ENCODE measurements at regions not wholly inside any gene's neighbourhood (a gene's known extent, or its start where the extent isn't known, plus 50 kb on each side); places are given as distances from the start of the nearest gene placed in this dataset.
"Not testable (repeated sequence)": the region's sequence is repeated elsewhere in the genome, so short reads cannot be mapped to it uniquely, and the experiment has no call there.

DNA sequence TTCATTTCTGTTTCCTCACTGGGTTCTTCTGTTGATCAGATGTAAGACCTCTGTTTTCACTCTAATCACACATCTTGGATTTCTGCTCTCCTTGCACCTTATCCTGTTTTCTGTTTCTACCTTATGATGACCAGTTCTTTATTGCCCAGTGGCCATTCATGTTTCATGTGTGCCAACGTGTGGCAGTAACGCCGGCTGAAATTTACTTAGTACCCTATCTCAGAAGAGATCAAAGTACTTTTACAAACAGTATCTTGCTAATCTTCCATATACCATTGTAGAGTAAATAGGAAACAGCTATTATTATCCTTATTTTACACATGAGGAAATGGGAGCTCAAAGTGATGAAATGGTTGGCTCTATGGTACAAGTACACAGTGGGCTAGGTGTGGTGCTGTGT, 74.0 kb downstream of the GATA3 start:
- DNase-seq, result no peak

DNA sequence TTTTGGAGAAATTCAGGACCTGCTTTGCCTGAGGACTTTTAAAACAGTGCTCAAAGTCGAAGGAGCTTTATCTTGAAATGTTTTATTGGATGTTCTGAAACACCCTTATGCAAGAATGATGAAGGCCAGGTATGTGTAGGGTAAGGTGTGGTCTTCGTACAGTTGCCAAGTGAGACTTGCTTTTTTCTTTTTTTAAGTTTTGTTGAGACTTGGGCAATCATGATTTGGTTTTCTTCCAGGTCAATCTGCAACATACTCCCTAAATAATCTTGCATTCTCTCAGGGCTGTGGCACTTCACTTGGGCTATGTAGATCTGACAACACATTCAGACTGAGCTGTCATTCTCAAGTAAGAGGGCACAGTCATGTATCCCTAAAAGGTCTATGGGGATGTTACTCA, 75.0 kb downstream of the GATA3 start:
- DNase-seq, result no peak

DNA sequence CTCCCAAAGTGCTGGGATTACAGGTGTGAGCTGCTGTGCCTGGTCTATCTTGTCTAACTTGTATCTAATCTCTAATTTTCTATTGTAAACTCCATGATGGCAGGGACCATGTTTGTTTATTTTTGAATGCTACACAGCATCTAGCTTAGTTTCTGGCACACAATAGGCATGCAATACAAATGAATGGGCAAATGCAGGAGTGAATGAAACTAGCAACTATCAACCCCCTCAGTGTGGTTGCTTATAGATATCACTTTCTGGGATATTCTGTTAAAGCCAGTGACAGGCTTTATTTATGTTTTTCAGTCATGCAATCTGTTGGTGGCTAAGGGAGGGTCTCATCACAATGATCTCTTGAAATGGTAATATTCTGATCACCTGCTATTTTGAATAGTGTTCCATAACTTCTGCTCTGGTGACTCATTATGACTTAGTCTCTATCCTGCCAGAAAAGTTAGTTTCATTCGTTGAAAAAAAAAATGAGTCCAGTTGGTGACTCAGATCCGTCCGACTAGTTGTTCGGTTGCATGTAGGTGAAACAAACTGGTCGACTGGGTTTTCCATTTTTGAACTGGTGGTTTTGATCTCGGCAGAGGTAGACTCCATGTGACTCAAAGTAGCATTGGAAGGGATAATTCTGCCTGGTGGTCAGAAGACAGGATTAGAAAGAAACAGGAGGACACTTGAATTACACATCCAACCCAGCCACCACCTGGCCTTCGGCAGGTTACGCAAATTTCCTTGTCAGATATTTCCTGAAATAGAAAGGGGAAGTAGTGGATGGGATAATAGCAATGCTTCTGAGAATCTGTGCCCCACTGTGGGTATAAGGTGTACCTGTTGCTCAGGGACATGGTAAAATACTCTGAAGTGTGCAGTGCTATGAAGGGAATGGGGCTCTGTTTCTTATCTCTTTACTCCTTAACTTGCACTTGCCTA, 76.8 kb downstream of the GATA3 start:
- no peak for DNase-seq

DNA sequence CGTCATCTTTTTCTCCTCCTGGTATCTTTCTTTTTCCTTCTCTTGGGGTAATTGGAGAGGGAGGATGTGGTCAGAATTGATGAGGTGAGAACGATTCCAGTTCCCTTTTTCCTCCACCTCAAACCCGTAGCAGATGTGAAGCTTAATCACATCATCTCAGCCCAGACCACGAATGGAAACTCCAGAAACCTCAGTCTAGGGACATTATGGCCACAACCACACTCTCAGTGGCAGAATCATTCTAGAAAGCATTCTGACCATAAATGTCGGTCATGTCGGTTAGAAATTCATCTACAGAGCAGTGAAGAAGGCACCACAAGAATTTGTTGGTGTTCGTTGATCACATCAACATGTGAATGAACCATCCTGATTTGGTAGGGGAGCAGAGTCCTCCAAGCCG, 78.7 kb downstream of the GATA3 start:
- no peak for DNase-seq

GRCh38 chr10:8136736-8137135, 82.2 kb downstream of the GATA3 start:
- DNase-seq, result no peak

DNA sequence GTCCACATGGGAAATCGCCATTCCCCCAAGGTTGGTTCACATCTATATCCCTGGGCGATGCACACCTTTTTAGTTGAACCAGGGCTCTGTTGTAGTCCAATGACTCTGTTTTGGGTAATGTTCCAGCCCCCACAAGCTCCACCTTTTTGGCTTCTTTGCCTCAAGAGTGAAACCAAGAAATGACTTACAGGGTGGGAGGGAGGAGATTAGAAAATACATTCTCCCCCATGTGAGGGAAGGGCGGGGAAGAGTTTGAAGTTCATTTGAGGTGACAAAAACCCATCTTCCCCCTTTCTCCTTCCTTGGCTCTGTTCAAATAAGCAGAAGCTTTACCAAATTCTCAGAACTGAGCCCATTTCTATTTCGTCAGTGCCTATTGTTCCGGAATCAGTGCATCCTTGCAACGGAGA, 82.8 kb downstream of the GATA3 start:
- no peak for DNase-seq

DNA sequence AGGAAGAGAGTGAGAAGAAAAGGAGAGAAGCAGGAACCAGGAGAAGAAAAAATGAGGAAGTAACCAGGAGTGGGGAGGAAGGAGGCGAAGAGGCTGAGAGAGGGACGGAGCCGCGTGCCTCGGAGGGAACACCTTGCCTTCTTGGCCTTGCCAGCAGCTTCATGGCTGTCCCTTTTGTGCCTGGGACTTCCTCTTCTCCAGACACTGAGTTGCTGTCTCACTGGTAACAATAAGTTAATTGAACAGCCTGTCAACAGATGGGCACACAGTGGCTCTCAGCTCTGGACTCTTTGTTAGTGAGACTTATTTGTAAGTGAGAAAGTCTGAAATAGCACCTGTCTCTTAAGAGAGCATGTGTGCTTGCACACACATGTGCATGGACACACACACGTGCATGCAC, 83.2 kb downstream of the GATA3 start:
- no peak for DNase-seq

- no peak for DNase-seq
These were observed 84.0 kb downstream of the GATA3 start for GRCh38 chr10:8138471-8138870.

DNA sequence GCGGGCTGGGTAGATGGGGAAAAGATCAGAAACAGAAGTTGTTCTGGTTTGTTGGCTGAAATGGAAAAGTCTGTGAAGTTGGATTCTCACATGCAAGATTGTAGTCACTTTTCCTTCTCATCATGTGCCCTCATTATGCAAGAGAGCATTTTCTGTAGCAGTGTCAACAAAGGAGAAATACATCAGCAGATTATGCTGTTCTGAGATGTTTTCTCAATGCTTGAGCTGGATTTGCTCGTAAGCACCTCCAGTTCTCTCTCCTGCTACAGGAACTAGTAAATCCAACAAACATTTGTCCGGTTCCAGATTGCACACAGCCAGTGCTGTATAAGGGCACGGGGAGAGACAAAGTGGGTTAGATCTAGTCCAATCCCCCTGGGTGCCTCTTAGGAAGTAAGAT, 90.0 kb downstream of the GATA3 start:
- DNase-seq, result no peak

- no peak for DNase-seq
These were observed 92.2 kb downstream of the GATA3 start for GRCh38 chr10:8146650-8147049.

GRCh38 chr10:8149991-8150390, 95.5 kb downstream of the GATA3 start:
- no peak for DNase-seq

DNA sequence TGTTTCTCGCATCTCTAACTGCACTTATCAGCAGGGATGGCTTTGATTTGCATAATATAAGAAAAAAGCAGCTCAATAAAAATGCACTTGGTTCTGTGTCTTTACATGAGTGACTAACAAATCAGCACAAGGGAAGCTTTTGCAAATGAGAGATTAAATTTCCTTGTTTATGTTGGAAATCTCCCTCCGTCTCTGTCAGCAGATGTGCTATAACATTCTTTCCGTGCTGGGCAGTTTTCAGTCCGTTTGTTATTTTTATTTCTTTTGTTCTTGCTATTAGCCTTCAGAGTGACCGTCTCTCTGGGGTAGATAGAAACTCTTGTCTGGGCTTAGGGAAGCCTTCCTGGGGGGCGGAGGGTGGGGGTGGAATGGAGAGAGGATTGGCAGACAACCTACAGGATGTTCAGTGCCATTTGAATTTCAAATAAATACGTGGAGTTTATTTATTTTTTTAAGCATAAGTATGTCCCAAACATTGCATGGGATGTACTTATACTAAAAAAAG, 96.0 kb downstream of the GATA3 start:
- DNase-seq, result no peak

DNA sequence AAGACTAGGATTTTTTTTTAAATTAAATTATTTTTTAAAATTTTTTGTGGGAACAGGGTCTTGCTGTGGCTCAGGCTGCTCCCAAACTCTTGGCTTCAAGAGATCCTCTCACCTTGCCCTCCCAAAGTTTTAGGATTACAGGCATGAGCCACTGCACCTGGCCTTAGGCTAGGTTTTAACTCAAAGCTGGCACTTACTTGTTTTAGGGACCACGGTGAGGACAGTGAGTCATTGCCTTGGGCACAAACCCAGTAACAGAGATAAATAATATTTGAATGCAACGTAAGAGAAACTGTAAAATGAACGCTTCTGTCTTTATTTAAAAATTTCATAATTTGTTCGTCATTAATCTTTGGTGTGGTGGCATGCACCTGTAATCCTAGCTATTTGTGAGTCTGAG, 96.6 kb downstream of the GATA3 start:
- no peak for DNase-seq

DNA sequence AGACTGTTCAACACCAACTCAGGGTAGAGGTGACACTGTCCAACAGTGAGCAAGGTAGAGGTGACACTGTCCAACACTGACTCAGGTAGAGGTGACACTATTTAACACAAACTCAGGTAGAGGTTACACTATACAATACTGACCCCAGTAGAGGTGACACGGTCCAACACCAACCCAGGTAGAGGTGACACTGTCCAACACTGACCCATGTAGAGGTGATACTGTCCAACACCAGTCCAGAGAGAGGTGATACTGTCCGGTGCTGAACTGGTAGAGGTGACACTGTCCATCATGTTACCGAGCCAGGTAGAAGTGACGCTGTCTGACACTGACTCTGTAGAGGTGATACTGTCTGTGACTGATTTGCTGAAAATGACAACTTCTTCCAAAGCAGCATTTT, 102.4 kb downstream of the GATA3 start:
- DNase-seq, result no peak

DNA sequence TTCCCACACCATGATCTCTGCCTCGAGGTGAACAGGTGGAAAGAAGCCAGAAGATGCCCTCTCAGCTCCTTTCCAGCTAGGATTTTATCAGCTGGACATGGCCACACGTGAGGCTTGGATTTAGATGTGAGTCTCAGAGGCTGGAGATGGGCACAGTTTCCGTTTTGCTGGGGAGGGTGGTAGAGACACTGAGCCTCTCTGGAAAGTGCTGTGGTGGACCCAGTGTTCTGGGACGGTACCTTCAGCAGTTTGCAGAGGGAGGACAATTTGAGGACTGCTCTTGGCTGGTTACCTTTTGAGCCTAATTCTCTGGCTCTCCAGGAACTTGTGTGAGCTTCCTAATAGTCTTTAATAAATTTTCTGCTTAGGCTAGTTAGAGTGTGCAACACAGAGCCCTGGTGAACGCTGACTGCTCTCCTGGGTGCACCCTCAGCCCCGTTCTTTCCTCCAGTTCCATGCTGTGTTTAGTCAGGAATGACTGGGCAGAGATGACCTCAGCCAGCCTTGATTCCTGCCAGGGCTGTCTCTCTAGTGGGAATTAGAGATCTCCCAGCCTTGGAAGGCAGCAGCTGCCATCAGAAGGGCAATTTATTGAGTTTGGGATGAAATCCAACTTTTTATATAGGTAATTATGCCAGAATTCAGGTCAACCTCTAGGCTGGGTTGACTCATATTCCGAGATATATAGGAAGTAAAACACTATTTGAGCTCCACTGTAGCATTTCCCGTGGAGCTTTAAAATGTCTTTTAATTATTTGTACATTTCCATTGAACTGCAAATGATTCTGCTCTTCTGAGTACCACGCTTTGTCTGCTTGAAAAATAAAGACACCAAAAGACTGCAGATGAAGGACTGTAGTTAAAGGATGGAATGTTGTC, 103.9 kb downstream of the GATA3 start:
- DNase-seq, result no peak

DNA sequence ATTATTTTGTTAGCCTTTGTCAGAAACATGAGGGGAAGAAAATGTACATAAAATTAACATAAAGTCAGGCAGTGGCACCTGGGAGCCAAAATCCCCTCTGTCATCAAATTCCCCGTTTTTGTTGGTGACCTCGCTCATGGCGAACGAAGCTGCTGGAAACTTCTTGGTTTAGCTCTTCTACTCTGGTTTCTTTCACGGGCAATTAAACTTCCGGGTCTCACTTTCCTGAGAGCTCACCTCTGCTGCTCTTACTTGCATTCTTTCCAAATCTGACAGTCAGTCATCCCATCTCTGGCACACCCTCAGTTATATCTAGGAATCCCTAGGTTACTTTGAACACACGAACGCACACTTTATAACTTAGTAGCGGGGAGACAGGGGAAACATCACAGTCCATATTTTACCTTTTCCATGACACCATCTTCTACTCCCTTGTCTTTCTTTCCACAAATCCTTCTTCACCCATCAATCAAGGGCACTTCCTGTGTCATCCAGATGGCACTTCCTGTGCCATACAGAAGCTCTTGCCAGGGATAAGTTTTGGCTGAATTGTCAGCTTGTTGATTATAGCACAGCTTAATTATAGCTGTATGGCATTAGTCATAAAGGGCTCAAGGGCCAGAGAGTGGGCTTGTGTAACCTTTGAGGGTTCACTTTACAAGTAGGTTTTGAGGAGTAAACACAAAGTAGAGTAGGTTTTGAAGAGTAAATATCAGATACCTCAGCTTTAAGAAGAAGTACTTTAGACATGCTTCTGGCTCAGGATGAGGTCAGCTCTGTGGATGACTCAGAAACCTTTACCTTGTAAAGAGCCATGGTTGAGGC, 105.1 kb downstream of the GATA3 start:
- DNase-seq, result no peak

DNA sequence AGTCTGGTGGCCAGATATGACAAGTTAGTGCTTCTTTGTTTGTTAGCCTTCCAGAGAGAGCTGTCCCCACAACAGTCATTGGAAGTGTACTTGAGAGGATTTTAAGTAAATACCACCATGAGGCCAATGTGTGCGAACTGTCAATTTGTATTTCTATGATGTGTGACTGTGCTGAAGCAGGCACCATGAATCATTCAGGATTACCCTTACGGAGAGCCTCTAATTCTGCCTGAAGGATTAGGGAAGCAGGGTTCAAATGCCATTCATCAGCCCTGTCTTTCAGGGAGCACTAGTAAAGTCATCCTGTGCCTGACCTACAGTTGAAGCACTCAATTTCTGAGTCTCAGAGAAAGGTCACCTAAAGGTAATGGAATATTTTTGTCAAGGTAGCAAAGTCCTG, 109.3 kb downstream of the GATA3 start:
- no peak for DNase-seq

DNA sequence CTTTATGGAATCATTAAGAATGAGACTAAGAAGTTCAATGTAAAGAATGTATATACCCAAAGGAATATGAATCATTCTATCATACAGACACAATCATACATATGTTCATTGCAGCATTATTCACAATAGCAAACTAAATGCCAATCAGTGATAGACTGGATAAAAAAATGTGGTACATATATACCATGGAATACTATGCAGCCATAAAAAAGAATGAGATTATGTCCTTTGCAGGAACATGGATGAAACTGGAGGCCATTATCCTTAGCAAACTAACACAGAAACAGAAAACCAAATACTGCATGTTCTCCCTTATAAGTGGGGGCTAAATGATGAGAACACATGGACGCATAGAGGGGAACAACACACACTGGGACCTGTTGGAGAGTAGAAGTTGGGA, 110.2 kb downstream of the GATA3 start:
- DNase-seq, result not testable (repeated sequence)

GRCh38 chr10:8168836-8169235, 114.3 kb downstream of the GATA3 start:
- no peak for DNase-seq

DNA sequence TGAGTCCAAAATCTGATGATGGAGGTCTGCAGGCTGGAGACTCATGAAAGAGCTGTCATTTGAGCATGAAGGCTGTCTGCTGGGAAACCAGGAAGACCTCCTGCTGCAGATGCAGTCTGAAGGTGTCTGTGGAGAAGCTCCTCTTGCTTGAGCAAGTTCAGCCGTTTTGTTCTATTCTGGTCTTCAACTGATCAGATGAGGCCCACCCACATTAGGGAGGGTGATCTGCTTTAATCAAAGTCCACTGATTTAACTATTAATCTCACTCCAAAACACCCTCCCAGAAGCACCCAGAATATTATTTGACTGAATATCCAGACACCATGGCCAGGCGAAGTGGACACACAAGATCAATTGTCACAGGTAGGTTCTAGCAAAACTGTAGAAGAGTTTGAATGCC, 116.5 kb downstream of the GATA3 start:
- DNase-seq, result no peak

DNA sequence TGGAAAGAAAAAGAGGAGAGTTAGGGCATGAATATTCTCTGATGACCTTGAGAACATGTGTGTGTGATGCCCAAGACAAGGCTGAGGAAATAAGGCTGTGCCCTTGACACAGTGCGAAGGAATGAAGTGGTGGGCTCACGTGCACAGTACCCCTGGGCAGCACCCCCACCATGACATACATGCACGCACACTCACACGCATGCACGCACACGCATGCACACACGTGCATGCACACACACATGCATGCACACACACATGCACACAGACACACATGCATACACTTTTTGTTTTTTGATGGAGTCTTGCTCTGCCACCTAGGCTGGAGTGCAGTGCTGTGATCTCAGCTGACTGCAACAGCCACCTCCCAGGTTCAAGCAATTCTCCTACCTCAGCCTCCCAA, 118.1 kb downstream of the GATA3 start:
- DNase-seq, result no peak

DNA sequence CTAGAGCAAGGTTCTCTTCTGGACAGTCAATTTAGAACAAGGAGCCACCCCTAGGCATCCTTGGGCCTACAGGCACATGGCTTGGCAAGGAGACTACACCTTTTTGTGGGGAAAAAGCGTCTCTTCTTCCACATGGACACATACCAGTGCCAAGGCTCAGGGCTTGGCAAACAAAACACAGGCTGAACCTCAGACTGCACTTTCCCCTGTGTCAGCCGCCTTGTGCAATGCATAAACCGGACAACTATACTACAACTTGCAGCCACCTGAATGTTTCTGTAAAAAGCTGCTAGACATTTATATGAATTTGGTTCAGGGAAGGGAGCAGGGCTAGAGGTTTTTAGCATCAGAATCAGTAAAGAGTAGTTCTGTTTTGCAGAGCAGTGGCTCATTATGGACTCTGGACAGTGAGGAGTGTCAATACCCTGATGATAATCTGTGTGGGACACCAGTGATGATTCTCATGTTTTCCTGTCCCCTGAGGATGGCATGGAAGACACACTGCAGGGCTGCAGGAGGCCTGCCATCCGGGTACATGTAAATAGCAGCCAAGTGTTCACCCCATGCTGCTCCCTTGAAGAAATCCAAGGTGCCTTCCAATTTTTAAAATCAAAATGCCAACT, 118.9 kb downstream of the GATA3 start:
- DNase-seq, result no peak

GRCh38 chr10:8173866-8174243, 119.4 kb downstream of the GATA3 start:
- no peak for DNase-seq
